Islet precursor cell (in vitro differentiated cells): ENCODE measurements at regions not wholly inside any gene's neighbourhood (a gene's known extent, or its start where the extent isn't known, plus 50 kb on each side); places are given as distances from the start of the nearest gene placed in this dataset.

Experiments
- DNase-seq: peaks from one replicate; pipeline ENCODE4 v3.0.0-alpha.2; 2018

- no peak for DNase-seq
Observed at GRCh38 chr13:34654647-34655046, 287.4 kb upstream of the NBEA start.

- DNase-seq: no peak
Observed at GRCh38 chr13:34655554-34655953, 286.5 kb upstream of the NBEA start.

DNA sequence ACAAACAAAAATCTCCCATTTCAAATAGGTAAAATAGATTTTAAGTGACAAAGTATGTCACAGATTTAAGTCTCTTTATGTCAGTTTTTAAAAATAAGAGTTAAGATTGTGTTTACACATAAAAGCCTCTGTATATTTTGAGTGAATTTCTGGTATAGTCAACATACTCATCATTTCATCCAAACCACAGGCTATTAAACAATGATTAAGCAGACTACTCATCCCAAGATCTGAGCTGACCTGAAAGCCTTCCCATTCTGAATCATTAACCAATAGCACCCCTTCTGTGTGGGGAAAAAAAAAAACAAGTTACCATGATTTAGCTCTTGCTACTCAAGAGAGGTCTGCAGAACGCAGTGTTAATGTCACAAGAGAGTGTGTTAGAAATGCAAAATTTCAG lies 284.4 kb upstream of the NBEA start:
- no peak for DNase-seq

DNA sequence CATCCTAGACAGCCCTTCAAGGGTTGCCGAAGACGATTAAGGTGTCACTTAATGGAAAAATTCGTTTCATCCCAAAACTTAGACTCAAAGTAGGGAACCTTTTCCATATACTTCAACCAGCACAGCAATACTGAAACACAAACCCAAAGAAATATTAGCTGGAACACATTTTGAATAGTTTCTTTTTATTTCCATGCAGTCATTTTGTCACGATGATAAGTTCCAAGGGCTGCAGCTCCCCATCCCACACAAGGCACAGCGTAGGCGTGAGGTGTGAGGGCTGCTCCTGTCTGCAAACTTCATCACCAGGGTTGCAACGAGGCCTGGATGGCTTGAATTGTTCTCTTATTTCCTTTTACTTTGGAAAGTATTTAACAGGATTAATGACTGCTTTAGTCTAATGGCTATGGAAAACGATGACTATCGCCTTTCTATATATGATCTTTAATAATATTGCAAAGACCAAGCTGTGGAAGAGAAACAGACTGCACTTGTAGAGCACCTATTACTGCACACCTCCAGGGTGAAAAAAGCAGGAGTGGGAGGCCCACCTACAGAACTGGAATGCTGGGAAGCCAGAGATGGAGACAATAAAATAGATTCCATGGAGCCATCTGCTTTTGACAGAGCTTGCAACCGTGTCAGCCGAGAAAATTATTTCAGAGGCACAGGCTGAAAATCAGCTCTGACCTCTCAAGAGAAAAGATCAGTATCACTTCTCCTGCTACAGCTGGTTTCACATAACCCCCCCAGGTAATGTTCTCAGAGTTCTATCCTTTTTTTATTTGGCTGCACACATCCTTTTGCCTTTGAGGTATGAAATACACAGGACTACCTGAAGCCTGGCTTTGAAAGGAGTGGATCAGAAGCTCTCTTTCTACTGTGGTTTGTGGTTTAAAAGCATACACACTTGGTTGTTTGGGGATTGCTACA lies 274.5 kb upstream of the NBEA start:
- DNase-seq: no peak

DNA sequence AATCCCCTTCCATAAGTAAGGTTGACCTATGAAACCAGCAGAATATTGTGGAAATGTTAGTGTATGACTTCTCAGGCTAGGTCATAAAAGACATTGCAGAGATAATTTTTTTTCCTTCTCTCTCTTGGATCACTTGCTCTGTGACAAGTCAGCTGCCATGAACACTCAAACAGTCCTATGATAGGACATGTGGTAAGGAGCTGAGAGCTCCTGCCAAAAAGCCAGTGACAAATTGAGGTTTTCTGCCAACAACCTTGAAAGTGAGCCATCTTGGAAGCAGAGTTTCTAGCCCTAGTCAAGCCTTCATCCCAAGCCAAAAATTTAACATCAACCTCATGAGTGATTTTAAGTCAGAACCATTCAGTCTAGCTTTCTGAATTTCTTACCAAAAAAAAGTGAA lies 270.9 kb upstream of the NBEA start:
- no peak for DNase-seq

- no peak for DNase-seq
Observed at GRCh38 chr13:34672631-34673030, 269.4 kb upstream of the NBEA start.

DNA sequence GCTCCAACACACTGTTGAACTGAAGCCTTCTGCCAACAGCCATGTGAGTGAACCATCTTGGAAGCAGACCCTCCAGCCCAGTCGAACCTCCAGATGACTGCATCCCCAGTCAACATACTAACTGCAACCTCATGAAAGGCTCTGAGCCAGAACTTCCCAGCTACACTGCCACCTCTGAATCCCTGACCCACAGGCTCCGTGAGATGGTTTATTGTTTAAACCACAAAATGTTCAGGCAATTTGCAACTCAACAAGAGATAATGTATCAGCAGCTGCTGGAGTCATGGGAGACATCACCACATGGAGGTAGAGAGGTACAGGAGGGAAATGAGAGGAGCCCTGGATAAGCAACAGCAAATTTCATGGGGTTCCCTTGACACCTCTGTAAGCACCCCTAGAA lies 266.4 kb upstream of the NBEA start:
- no peak for DNase-seq

GRCh38 chr13:34678154-34678553 lies 263.9 kb upstream of the NBEA start:
- no peak for DNase-seq

GRCh38 chr13:34681405-34681955 lies 260.6 kb upstream of the NBEA start:
- DNase-seq: no peak

- DNase-seq: no peak
Observed at GRCh38 chr13:34695063-34695462, 247.0 kb upstream of the NBEA start.

DNA sequence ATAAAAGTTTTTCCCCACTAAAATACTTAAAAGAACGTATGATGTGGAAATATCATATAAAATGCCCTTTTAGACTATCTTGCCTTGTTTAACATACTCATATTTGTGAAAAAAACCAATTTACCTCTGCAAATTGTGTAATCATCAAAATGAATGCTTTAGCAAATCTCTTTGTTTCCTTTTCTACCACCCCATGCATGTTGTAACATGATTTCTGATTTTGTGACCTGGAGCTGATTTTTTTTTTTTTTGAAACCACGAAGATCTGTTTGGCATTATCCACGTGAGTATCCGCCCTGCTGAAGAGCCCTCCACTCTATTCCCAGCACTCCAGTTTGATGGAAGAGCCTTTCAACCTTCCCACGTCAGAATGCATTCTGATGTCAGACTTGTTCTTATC lies 245.8 kb upstream of the NBEA start:
- DNase-seq: no peak

- DNase-seq: no peak
Observed at GRCh38 chr13:34696741-34697140, 245.3 kb upstream of the NBEA start.

DNA sequence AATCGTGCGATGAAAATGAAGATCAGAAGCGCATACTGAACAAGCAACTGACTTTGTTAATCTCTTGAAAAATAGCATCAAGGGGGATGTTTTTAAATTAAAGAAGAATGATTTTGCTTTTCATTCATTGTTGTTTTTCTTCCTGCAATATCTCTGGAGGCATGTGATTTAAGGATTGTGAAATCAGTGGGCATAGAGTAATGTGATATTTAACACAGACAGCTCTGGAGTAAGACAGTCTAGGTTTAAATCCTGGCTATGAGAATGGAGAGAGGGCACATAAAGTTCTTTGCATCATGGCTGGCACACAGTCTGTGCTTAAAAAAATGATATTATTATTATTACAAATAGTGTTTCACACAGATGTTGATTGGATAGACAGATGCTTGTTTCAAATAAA lies 243.1 kb upstream of the NBEA start:
- DNase-seq: no peak

DNA sequence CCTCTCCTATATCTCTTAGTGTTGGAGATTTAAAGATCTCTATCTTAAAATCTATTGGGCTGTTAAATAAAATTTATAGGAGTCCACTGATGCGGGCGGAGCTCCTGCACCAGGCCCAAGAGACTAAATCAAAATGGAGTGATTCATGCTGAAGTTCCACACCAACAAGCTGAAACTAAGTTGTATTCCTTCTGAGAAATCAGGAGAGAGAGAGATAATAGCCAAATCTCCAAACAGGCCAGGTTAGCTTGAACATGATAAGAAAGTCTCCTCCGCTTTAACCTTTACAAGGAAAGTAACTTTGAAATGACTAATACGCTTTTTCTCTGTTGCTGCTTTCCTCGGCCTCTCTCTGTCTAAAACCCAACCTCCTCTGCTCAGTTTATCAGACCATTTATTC lies 241.9 kb upstream of the NBEA start:
- DNase-seq: no peak

DNA sequence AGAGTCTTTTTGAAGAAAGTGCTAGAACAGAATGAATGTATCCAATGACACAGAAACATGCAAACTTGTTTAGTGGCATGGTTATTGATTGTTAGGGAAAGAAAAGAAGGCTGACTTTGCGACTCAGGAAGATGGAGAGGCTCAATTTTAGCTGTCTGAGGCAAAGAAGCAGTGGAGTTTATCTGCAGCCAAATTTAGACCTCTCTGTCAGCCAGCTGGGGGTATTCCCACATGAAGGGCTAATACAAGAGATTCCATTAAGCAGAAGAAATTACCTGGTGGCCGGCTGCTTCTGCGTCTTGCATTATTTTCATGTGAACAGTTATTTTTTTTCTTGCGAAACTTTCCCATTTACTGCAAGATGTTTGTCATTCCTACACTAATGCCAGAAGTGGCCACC lies 240.2 kb upstream of the NBEA start:
- DNase-seq: no peak

GRCh38 chr13:34708566-34709313 lies 233.3 kb upstream of the NBEA start:
- DNase-seq: no peak

DNA sequence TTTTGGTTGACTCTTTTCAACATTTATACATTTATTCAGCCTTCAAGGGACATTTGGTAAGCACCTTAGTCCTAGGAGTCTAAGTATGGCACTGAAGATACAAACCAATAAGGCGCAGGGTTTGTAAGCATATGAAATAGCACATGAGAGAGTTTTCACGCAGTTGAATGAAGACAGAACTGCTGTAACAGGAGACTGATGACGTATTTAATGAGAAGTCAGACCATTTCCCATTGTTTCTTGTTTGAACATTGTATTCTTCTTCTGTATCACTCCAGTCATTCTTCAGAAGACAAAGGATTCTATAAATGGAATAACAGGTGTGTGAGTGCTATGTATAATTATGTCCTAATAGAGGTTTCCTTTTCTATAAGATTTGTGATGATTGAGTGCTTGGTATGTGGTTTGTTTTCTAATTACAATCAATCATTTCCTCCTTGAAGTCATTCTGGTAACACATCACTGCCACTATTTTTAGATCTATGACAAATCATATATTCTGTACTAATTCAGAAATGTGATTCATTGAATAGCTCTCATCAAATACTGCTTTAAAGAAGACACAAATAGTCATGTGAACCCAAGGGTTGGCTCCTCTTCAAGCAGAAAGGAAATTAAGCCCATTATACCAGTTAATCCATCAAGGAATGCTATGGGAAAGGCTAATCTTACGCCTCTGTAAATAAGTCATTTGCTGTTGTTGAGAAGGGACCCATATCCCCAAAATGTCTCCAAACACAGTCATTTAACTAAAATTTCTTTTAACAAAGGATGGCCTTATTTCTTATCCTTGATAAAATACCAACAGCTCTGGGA lies 222.8 kb upstream of the NBEA start:
- no peak for DNase-seq

- no peak for DNase-seq
Observed at GRCh38 chr13:34720618-34721017, 221.5 kb upstream of the NBEA start.

GRCh38 chr13:34721631-34722595 lies 220.2 kb upstream of the NBEA start:
- DNase-seq: no peak

GRCh38 chr13:34722922-34723321 lies 219.1 kb upstream of the NBEA start:
- no peak for DNase-seq

- peak; percentile 82 for DNase-seq
Observed at GRCh38 chr13:34730961-34731360, 211.1 kb upstream of the NBEA start.

- no peak for DNase-seq
Observed at GRCh38 chr13:34731486-34731885, 210.6 kb upstream of the NBEA start.
